IMR-90 (cell line): ENCODE measurements at regions not wholly inside any gene's neighbourhood (a gene's known extent, or its start where the extent isn't known, plus 50 kb on each side); places are given as distances from the start of the nearest gene placed in this dataset.

Source experiments
- ATAC-seq: fragments of 200-7000 bp; cut with Tn5 transposase; 2 replicates; pipeline ENCODE4 v1.9.1; 2020; ENCODE audit warnings: low read depth, mild to moderate bottlenecking, moderate library complexity
- BruUV-seq: library from RNA; stranded (reverse); fragments of 400-500 nt; replicated peaks from 2 replicates; lab custom pipeline; 2021; lab: Mats Ljungman, UMichigan
- CTCF ChIA-PET: fragments of 300-600 bp; formaldehyde crosslinking; extraction: SDS; loops from one replicate; lab custom pipeline; 2021; ENCODE audit warnings: antibody characterized with exemption; lab: Yijun Ruan, JAX
- POLR2A ChIA-PET: fragments of 300-600 bp; sonication (Branson Sonifier 250); formaldehyde crosslinking; loops from one replicate; lab custom pipeline; 2022; ENCODE audit warnings: antibody characterized with exemption; ENCODE audit not compliant: unreplicated experiment; lab: Charles Lee
- DNase-seq: peaks from one replicate; pipeline ENCODE4 v3.0.0; 2013
- H2AFZ ChIP-seq: replicated peaks from 2 replicates; pipeline ENCODE3; 2013; ENCODE audit warnings: low read length, mild to moderate bottlenecking; ENCODE audit not compliant: poor library complexity
- H2AK5ac ChIP-seq: 2 replicates; pipeline ENCODE4 v1.6.1; 2013; ENCODE audit warnings: low read depth, low read length, inconsistent platforms
- H2AK9ac ChIP-seq: replicated peaks from 2 replicates; pipeline ENCODE3; 2013; ENCODE audit warnings: mild to moderate bottlenecking, low read depth, low read length, moderate library complexity; ENCODE audit not compliant: poor library complexity
- H2BK120ac ChIP-seq: 2 replicates; pipeline ENCODE4 v1.6.1; 2013; ENCODE audit warnings: low read depth, low read length, inconsistent platforms
- H2BK15ac ChIP-seq: 3 replicates; pipeline ENCODE4 v1.6.1; 2013; ENCODE audit warnings: low read depth, low read length, inconsistent platforms
- H2BK20ac ChIP-seq: 2 replicates; pipeline ENCODE4 v1.6.1; 2013; ENCODE audit warnings: low read depth, mild to moderate bottlenecking, inconsistent platforms, low read length, moderate library complexity
- H2BK5ac ChIP-seq: 2 replicates; pipeline ENCODE4 v1.6.1; 2013; ENCODE audit warnings: mild to moderate bottlenecking, low read depth, low read length, inconsistent platforms; ENCODE audit not compliant: poor library complexity, severe bottlenecking
- H3K14ac ChIP-seq: replicated peaks from 2 replicates; pipeline ENCODE4 v1.6.1; 2013; ENCODE audit warnings: low read depth, low read length, inconsistent platforms
- H3K18ac ChIP-seq: 2 replicates; pipeline ENCODE4 v1.6.1; 2013; ENCODE audit warnings: low read depth, low read length, control low read depth
- H3K23ac ChIP-seq: 2 replicates; pipeline ENCODE4 v1.6.1; 2013; ENCODE audit warnings: low read depth, low read length, inconsistent platforms
- H3K27ac ChIP-seq: 2 replicates; pipeline ENCODE4 v1.5.1; 2013; ENCODE audit warnings: mild to moderate bottlenecking, control low read depth, low read length; ENCODE audit not compliant: insufficient read depth
- H3K27me3 ChIP-seq: 2 replicates; pipeline ENCODE4 v1.6.1; 2013; ENCODE audit warnings: low read length; ENCODE audit not compliant: control insufficient read depth, insufficient read depth
- H3K36me3 ChIP-seq: 2 replicates; pipeline ENCODE4 v1.6.1; 2013; ENCODE audit warnings: low read length, mixed read lengths; ENCODE audit not compliant: control insufficient read depth, insufficient read depth
- H3K4ac ChIP-seq: 2 replicates; pipeline ENCODE4 v1.6.1; 2013; ENCODE audit warnings: low read depth, low read length, inconsistent platforms
- H3K4me1 ChIP-seq: 2 replicates; pipeline ENCODE4 v1.6.1; 2013; ENCODE audit warnings: low read length, mixed read lengths; ENCODE audit not compliant: control insufficient read depth, insufficient read depth
- H3K4me2 ChIP-seq: 2 replicates; pipeline ENCODE4 v1.6.1; 2013; ENCODE audit warnings: low read depth, mild to moderate bottlenecking, control low read depth, low read length, moderate library complexity
- H3K4me3 ChIP-seq: 2 replicates; pipeline ENCODE4 v1.5.1; 2013; ENCODE audit warnings: low read depth, mild to moderate bottlenecking, control low read depth, low read length, moderate library complexity; ENCODE audit not compliant: insufficient read depth
- H3K56ac ChIP-seq: 2 replicates; pipeline ENCODE4 v1.6.1; 2013; ENCODE audit warnings: low read length, inconsistent platforms; ENCODE audit not compliant: insufficient read depth; ENCODE audit errors: extremely low read depth
- H3K79me1 ChIP-seq, 2 experiments: 2 replicates each; pipeline ENCODE4 v1.6.1; 2013; ENCODE audit warnings: low read length in 2 of 2, inconsistent platforms in 1 of 2, low read depth in 1 of 2
- H3K9ac ChIP-seq: 2 replicates; pipeline ENCODE4 v1.6.1; 2013; ENCODE audit warnings: low read depth, low read length, control low read depth
- H3K9me1 ChIP-seq: 2 replicates; pipeline ENCODE4 v1.6.1; 2013; ENCODE audit warnings: low read length, inconsistent platforms; ENCODE audit not compliant: insufficient read depth
- H3K9me3 ChIP-seq: 2 replicates; pipeline ENCODE4 v1.6.1; 2013; ENCODE audit warnings: low read length; ENCODE audit not compliant: control insufficient read depth, insufficient read depth
- H4K20me1 ChIP-seq: 2 replicates; pipeline ENCODE4 v1.6.1; 2013; ENCODE audit warnings: low read length, inconsistent platforms; ENCODE audit not compliant: insufficient read depth
- H4K5ac ChIP-seq: 2 replicates; pipeline ENCODE4 v1.6.1; 2013; ENCODE audit warnings: mild to moderate bottlenecking, low read depth, low read length, control low read depth
- H4K8ac ChIP-seq, 2 experiments: 2 replicates each; pipeline ENCODE4 v1.6.1; 2013; ENCODE audit warnings: low read depth in 2 of 2, low read length in 2 of 2, control low read depth in 1 of 2, inconsistent platforms in 1 of 2
- H4K91ac ChIP-seq: 2 replicates; pipeline ENCODE4 v1.6.1; 2013; ENCODE audit warnings: low read depth, low read length, inconsistent platforms; ENCODE audit not compliant: insufficient read depth
- BHLHE40 ChIP-seq: fragments of 150-350 bp; IDR thresholded peaks from 2 replicates; pipeline ENCODE4 v1.6.1; 2016; ENCODE audit warnings: mild to moderate bottlenecking, low read depth, low read length
- CEBPB ChIP-seq: IDR thresholded peaks from 2 replicates; pipeline ENCODE4 v1.6.1; 2012; ENCODE audit warnings: low read depth, low read length, improper control_type of control experiment
- CHD1 ChIP-seq: IDR thresholded peaks from 2 replicates; pipeline ENCODE4 v1.6.1; 2012; ENCODE audit warnings: low read depth, low read length, improper control_type of control experiment
- FOS ChIP-seq: fragments of 150-350 bp; IDR thresholded peaks from 2 replicates; pipeline ENCODE4 v1.6.1; 2016; ENCODE audit warnings: low read depth, low read length
- MAFK ChIP-seq: IDR thresholded peaks from 2 replicates; pipeline ENCODE4 v1.6.1; 2012; ENCODE audit warnings: low read depth, low read length, improper control_type of control experiment
- MAZ ChIP-seq: IDR thresholded peaks from 2 replicates; pipeline ENCODE4 v1.6.1; 2012; ENCODE audit warnings: low read depth, mild to moderate bottlenecking, low read length, improper control_type of control experiment, moderate library complexity, borderline replicate concordance
- MXI1 ChIP-seq: IDR thresholded peaks from 2 replicates; pipeline ENCODE4 v1.6.1; 2012; ENCODE audit warnings: low read depth, mild to moderate bottlenecking, low read length, moderate library complexity, borderline replicate concordance
- NFE2L2 ChIP-seq: fragments of 150-350 bp; IDR thresholded peaks from 2 replicates; pipeline ENCODE4 v1.6.1; 2016; ENCODE audit warnings: low read depth, mild to moderate bottlenecking, low read length
- POLR2A ChIP-seq: IDR thresholded peaks from 2 replicates; pipeline ENCODE4 v1.6.1; 2012; ENCODE audit warnings: mild to moderate bottlenecking, low read depth, low read length
- RAD21 ChIP-seq: IDR thresholded peaks from 2 replicates; pipeline ENCODE4 v1.6.1; 2012; ENCODE audit warnings: low read length, improper control_type of control experiment
- RCOR1 ChIP-seq: IDR thresholded peaks from 2 replicates; pipeline ENCODE4 v1.6.1; 2012; ENCODE audit warnings: mild to moderate bottlenecking, low read length, improper control_type of control experiment; ENCODE audit not compliant: insufficient replicate concordance
- RFX5 ChIP-seq: IDR thresholded peaks from 2 replicates; pipeline ENCODE4 v1.8.0; 2012; ENCODE audit warnings: low read depth, mild to moderate bottlenecking, low read length, moderate library complexity
- SMC3 ChIP-seq: fragments of 150-350 bp; IDR thresholded peaks from 2 replicates; pipeline ENCODE4 v1.6.1; 2016; ENCODE audit warnings: low read depth, mild to moderate bottlenecking, antibody characterized with exemption, low read length, moderate library complexity
- WGBS, 2 experiments: methylation state at CpG; one replicate each; pipeline versions ENCODE4 v1.1.5 to v1.1.7; 2013; ENCODE audit warnings: missing lambda C conversion rate in 2 of 2; ENCODE audit not compliant: insufficient read length in 1 of 2; ENCODE audit errors: extremely low coverage in 2 of 2; 5-methylcytosine and 5-hydroxymethylcytosine counted together
- dilution Hi-C: fragments of 300-500 bp; cut with HindIII; formaldehyde crosslinking; loops from one replicate; pipeline ENCODE4 v1.14.3; 2018; ENCODE audit warnings: low sequenced_read_pairs; ENCODE audit not compliant: unreplicated experiment
- in situ Hi-C: fragments of 300-500 bp; cut with MboI; formaldehyde crosslinking; loops from 3 replicates; pipeline ENCODE4 v1.14.3; 2019; ENCODE audit warnings: low sequenced_read_pairs, inconsistent platforms, mixed read lengths
- intact Hi-C: fragments of 100-400 bp; cut with micrococcal nuclease; formaldehyde crosslinking; loops from 2 replicates; pipeline ENCODE4 v1.10.0; 2022
- TF ChIP-seq, protein P1 (sequence below): fragments of 150-350 bp; IDR thresholded peaks from 2 replicates; pipeline ENCODE4 v1.6.1; 2016; ENCODE audit warnings: low read depth, mild to moderate bottlenecking, low read length, moderate library complexity, borderline replicate concordance
- TF ChIP-seq, protein P2 (sequence below): conservative IDR thresholded peaks from 2 replicates; pipeline ENCODE4 v1.5.1; 2012; ENCODE audit warnings: mild to moderate bottlenecking, low read depth, low read length, improper control_type of control experiment
- TF ChIP-seq, protein P3 (sequence below): fragments of 150-350 bp; IDR thresholded peaks from 2 replicates; pipeline ENCODE4 v1.6.1; 2017; ENCODE audit warnings: mild to moderate bottlenecking, antibody characterized with exemption, low read length, low read depth

DNA sequence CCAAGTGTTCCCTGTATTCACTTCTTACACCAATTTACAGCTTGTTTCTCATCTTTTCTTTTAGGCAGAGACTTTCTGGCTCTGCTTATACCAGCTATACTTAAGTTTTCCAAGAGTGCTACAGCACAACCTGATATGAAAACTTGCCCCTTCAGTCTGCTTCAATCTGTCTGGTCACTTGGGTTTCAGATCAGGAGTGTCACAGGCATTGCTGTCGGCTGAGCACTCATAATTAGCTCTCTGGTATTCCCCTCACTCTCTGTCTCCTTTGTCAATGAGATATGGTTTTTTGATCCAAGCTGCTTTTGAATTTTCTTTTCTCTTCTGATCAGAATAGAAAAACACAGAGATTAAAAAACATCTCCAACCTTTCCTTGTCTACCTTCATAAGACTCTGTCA, 194.9 kb upstream of the UMPS start:
- H3K27me3 ChIP-seq, result peaks cover 20% of the 10 kb centered on the region
- H4K20me1 ChIP-seq, result no peaks in the 10 kb centered on the region
- H4K91ac ChIP-seq, result no peak overlapping the region
- H3K9me1 ChIP-seq, result no peaks in the 10 kb centered on the region
- H3K9ac ChIP-seq, result no peak overlapping the region
- no peak overlapping the region for H3K4me2 ChIP-seq
- DNase-seq (no peak), ATAC-seq (no peak)
- no peak overlapping the region for H3K27ac ChIP-seq
- no peaks in the 10 kb centered on the region for H3K9me3 ChIP-seq
- H4K8ac ChIP-seq, result no peak overlapping the region
- no peak overlapping the region for H2AK5ac ChIP-seq
- in situ Hi-C loops (no loop called here), intact Hi-C loops (no loop called here), dilution Hi-C loops (no loop called here)
- no peak overlapping the region for H2BK120ac ChIP-seq
- H2BK5ac ChIP-seq, result no peak overlapping the region
- ChIA-PET POLR2A (no interaction called here), CTCF (no interaction called here)
- H2BK15ac ChIP-seq, result no peak overlapping the region
- H3K4me1 ChIP-seq, result no peaks in the 10 kb centered on the region
- H3K56ac ChIP-seq, result no peak overlapping the region
- no peaks in the 10 kb centered on the region for H3K36me3 ChIP-seq
- no peak overlapping the region for H3K4ac ChIP-seq
- H4K5ac ChIP-seq, result no peak overlapping the region
- H3K14ac ChIP-seq, result no peak overlapping the region
- no TSS peak for BruUV-seq
- no peak overlapping the region for H2AK9ac ChIP-seq
- no peak overlapping the region for H3K23ac ChIP-seq
- H3K79me1 ChIP-seq, result no peaks in the 10 kb centered on the region
- TF ChIP-seq, protein P1, sequence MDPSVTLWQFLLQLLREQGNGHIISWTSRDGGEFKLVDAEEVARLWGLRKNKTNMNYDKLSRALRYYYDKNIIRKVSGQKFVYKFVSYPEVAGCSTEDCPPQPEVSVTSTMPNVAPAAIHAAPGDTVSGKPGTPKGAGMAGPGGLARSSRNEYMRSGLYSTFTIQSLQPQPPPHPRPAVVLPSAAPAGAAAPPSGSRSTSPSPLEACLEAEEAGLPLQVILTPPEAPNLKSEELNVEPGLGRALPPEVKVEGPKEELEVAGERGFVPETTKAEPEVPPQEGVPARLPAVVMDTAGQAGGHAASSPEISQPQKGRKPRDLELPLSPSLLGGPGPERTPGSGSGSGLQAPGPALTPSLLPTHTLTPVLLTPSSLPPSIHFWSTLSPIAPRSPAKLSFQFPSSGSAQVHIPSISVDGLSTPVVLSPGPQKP, result no peak
- TF ChIP-seq, protein P2, sequence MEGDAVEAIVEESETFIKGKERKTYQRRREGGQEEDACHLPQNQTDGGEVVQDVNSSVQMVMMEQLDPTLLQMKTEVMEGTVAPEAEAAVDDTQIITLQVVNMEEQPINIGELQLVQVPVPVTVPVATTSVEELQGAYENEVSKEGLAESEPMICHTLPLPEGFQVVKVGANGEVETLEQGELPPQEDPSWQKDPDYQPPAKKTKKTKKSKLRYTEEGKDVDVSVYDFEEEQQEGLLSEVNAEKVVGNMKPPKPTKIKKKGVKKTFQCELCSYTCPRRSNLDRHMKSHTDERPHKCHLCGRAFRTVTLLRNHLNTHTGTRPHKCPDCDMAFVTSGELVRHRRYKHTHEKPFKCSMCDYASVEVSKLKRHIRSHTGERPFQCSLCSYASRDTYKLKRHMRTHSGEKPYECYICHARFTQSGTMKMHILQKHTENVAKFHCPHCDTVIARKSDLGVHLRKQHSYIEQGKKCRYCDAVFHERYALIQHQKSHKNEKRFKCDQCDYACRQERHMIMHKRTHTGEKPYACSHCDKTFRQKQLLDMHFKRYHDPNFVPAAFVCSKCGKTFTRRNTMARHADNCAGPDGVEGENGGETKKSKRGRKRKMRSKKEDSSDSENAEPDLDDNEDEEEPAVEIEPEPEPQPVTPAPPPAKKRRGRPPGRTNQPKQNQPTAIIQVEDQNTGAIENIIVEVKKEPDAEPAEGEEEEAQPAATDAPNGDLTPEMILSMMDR, result no peak
- TF ChIP-seq CEBPB (no peak), NFE2L2 (no peak), CHD1 (no peak), SMC3 (no peak), BHLHE40 (no peak), MXI1 (no peak), POLR2A (no peak), MAFK (no peak), RCOR1 (no peak), RFX5 (no peak), MAZ (no peak), RAD21 (no peak), FOS (no peak)
- TF ChIP-seq, protein P3, sequence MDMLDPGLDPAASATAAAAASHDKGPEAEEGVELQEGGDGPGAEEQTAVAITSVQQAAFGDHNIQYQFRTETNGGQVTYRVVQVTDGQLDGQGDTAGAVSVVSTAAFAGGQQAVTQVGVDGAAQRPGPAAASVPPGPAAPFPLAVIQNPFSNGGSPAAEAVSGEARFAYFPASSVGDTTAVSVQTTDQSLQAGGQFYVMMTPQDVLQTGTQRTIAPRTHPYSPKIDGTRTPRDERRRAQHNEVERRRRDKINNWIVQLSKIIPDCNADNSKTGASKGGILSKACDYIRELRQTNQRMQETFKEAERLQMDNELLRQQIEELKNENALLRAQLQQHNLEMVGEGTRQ, result no peak
- no peak overlapping the region for H3K4me3 ChIP-seq
- no peak overlapping the region for H2BK20ac ChIP-seq
- WGBS, 2 experiments, result no CpG with 5 or more reads among the region's 1 CpG
- no peak overlapping the region for H3K18ac ChIP-seq
- no peak overlapping the region for H2AFZ ChIP-seq
